ENCODE measurements at regions not wholly inside any gene's neighbourhood (a gene's known extent, or its start where the extent isn't known, plus 50 kb on each side); places are given as distances from the start of the nearest gene placed in this dataset.

DNA sequence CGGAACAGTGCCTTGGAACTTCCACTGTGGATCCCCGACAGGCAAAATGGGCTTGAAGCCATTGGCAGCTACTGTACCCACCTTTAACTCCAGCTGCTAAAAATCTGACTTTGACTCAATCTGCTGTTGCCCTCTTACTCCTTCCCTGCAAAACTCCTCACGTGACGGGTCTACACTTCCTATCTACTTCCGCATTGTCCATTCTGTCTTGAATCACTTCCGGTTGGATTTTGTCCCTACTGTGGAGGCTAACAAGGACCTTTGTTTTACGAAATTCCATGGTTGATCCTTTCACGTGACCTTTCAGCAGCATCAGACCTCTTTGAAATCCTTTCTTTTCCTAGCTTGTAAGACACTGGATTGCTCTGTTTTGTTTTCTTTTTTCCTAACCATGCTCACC lies 268.4 kb downstream of the PRDM2 start:
- no peak for DNase-seq (ENCODE audit: low read depth)

DNA sequence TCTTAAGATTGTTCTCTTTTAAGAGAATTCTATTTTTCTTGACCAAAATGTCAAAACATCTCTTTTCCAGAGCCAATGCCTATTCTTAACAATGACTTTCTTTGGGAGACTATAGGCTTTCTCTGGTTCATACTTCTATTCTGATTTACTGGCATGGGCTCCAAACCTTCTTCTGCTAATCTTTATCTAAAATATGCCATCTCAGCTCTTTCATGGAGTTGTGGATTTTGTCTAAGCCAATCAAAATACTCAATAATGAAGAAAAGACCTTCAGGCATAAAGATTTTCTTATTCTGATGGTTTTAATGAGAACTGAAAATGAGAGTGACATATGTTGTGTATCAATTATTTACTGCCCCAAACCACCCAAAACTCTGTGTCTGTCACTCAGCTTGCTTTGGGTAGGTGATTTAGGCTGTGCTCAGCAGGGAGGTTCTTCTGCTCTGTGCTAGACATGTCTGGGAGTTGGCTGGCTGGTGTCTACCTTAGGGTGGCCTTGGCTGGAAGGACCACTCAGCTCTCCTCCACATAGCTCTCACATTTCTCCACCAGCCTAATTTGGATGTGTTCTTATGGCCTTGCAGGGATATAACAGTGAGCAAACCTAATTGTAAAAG lies 270.8 kb downstream of the PRDM2 start:
- DNase-seq (ENCODE audit: low read depth), result no peak

DNA sequence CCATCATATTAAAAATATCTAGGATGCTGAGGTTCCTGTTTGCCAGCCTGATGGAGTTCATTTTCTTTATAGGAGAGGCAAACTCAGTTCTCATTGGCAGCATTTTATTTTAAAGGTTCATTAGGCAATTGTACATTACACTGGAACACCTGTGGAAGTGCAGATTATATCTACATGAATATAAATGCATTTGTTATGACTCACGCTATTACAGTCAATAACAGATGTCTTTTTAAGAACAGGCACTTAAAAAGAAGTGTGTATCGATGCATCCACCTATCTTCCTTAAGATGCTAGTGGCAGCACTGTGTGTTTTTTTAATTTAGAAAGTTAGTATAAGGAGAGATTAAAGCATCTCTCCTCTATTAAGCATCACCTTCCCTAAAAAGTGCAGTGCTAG lies 276.5 kb downstream of the PRDM2 start:
- no peak for DNase-seq (ENCODE audit: low read depth)

DNA sequence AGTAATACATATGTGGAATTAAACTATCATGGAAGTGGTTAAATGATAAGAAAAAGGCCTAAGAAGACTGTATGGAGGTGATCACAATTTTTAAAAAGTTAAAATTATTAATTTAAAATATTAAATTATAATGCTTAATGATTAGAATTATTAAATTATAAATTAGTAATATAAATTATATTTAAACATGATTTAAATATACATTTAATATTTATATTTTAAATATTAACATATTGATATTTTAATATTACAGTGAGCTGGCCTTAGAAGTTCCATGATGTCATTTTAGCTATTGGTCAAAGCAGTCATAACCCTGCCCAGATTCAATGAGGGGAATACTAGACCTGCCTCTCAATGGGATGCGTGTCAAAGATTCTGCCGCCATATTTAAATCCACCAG lies 281.2 kb downstream of the PRDM2 start:
- DNase-seq (ENCODE audit: low read depth), result no peak

DNA sequence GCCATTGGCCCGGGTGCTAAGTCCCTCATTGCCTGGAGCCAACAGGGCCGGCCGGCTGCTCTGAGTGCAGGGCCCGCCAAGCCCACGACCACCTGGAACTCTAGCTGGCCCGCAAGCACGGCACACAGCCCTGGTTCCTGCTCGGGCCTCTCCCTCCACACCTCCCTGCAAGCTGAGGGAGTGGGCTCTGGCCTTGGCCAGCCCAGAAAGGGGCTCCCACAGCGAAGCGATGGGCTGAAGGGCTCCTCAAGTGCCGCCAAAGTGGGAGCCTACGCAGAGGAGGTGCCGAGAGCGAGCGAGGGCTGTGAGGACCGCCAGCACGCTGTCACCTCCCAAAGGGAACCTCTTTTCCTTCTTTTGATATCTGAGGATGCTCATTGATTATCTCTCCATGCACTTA lies 283.4 kb downstream of the PRDM2 start:
- DNase-seq (ENCODE audit: low read depth), result no peak

DNA sequence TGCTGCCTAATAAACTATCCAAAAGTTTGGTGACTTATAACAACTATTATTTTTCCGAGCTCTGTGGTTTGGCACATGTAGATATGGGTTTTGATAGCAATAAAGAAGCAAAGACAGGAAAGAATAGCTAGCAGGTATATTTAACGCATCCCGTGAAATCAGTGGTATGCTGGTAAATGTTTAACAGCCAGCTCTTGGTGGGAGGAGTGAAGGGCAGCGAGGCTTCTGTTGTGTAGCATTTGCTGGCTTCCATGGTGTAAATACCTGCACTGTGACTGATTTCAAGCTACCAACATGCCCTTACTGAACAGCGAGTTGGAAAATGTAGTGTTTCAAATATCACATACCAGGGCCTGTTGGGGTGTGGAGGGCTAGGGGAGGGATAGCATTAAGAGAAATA lies 291.0 kb downstream of the PRDM2 start:
- no peak for DNase-seq (ENCODE audit: low read depth)

DNA sequence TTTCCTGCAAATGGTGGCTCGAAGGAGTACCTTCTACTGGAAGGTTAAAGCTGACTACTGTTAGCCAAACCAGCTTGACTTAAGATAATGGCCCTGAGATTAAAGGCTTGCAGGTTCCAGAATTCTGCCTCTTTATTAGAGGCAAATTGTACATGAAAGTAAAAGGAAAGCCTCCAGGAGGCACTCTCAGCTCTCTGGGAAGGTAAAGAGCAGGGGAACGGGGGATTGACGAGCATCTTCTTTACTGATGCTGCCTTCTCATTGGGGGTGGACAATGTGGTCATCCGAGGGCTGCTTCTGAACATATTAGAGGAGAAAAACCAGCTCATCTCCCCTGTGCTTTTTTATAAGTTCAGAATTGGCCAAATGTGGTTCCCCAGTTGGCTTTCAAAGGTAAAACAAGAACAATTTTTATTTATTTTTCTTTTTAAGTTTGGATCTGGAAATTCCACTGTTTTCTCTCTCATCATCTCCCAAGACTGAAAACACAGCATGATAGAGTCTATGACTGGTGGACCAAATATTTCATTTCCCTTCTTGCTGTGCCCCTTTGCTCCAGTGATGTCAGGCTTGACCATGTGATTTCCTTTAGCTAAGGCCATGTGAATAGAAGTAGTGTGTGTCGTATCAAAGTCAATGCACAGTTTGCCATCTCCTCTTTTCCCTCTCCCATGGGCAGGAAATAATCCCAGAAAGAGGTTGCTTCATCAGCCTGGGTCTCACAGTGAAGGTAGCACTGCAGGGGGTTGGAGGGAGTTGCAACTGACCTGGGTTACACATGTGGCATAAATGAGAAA lies 292.7 kb downstream of the PRDM2 start:
- DNase-seq (ENCODE audit: low read depth), result no peak

DNA sequence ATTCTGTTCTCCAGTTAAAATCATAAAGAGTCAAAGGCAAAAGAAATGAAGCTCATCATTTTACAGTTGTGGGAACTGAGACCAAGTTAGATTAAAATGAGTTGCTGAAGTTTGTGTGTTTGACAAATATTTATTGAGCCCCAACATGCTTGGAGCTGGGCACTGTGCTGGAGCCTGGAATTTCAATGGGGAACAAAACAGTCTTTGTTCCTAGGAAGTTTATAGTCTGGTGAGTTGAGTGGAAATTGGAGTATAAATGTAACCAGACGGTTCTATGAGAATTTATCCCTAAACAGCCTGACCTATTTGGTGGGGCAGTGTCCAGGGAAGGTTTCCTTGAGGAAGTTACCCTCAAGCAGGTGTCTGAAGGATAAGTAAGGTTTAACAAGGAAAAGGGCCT lies 294.4 kb downstream of the PRDM2 start:
- DNase-seq (ENCODE audit: low read depth), result no peak

DNA sequence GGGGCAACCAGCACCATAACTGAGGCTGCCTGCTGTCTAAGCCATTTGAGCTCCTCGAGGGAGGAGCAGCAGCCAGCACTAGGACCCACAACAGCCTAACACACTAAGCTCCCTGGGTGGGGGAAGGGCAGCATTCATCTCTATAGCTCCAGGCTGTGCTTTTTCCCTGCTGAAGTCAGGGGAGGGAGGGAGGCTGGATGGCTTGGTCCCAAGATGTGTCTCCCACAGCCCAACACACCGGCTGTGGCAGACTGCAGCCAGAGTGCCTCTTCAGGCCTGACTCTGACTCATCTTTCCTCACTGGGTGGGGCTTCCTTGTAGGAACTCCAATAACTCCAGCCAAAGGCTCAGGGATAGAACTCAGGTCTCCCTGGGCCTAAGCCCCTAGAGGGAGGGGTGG lies 296.3 kb downstream of the PRDM2 start:
- no peak for DNase-seq (ENCODE audit: low read depth)

DNA sequence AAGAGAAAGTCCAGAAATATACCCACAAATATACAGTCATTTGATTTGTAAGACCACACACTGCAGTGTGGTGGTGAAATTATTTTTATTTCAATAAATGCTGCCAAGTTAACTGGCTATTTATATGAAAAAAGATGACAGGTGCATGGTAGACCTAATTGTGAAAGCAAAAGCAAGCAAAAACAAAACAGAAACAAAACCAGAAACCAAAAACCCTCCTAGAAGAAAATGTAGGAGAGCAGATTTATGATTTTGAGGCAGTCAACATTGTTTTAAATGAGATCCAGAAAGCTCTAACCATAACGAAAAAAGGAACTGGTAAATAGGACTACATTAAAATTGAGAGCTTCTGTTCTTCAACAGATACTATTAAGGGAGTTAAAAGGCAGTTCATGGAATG lies 303.6 kb downstream of the PRDM2 start:
- DNase-seq (ENCODE audit: low read depth), result no peak

DNA sequence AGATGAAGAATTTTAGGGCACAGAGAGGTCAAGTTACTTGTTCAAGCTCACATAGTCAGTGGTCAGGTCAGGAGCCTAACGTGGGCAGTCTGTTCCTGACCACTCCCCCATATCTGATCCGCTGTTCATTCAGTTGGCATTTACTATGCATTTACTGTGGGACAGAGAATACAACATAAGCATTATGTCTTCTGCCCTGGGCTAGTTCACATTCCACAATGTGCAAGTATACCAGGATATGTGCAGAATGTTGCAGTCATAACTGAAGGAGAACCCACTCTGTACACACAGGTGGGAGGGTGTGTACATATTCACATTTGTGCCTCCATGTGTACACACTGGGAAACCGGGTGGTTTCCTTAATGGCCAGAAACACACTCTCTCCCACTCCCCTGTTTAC lies 309.6 kb downstream of the PRDM2 start:
- DNase-seq (ENCODE audit: low read depth), result no peak

DNA sequence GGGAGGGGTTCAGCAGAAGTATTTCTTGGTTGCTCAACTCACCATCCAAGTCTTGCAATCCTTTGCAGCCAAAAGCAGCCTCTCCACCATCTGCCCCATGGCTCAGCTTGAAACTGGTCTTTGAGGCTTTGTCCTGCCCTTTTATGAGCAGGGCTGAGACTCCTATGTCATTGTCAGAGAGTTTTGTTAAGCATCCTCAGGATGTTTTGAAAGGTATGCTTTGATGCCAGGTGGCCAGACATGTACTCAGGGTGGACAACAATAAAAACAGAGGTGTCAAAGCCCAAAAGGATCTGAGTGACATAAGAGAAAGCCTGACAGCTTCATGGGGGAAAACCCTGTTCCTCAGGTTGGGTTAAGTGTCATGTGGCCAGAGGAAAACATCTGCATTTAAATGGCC lies 310.5 kb downstream of the PRDM2 start:
- DNase-seq (ENCODE audit: low read depth), result no peak

DNA sequence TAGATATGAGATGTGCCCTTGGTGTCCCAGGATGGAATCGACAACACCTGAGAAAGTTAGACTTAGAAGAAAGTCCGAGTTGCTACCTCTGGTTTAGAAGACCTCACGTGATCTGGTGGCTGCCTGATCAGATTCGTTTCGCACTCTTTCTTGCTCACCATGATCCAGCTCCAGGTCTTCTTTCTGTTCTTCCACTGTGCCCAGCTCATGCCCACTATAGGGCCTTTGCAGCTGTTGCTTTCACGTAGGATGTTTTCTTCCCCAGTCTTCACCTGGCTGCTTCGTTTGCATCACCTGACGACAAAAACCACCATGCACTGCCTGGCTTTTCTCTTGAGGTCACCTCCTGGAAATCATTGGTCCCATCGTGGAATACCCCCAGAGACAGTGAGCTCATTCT lies 311.1 kb downstream of the PRDM2 start:
- DNase-seq (ENCODE audit: low read depth), result no peak

DNA sequence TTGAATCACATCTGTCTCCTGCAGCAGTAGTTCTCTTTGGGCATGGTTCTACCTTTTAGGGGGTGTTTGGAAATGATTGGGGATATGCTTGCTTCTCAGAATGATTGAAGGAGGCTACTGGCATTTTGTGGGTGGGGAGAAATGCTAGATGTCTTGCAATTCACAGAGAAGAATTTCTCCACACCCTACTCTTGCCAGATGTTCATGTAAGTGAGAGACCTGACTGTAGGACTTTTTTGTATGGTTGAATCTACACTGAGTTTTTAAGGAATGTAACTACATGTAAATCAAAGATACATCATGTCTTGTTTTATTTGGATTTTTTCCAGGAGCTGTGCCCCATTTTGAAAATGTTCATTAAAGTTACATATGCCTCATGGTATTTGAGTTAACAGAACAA lies 311.9 kb downstream of the PRDM2 start:
- no peak for DNase-seq (ENCODE audit: low read depth)

DNA sequence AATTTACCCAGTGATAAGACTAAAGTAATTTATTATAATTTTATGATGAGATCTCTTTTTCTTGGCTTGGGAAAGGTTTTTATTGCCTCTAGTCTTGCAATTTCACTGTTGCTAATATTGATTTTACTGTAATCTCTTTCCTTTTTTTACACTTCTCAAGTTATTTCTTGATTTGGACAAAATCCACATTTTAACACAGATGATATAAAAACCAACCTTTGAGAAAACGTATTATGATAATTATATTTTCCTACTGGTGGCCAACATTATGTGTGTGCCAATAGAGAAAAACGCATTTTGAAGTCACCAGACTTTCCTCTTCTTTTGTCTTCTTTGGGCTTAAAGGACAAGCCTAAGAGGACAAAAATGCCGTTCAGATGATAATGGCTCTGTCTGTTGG lies 314.9 kb downstream of the PRDM2 start:
- DNase-seq (ENCODE audit: low read depth), result no peak

DNA sequence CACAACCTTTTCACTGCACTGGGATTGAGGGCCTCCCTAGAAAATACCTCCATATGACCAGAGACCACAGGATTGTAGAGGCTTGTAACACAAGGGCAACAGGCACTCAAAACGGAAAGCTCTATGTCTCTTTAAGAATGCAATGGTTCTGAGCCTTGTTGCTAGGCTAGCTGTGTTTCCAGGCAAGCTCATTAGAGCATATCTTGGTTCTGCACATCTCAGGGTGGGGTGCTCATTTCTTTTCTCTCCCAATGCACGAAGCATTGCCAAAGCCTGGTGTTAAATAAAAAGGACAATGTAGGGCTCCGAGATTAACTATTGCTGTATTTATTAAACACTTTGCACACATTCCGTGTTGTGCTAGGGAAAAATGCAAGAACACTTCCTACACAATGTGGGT lies 315.9 kb downstream of the PRDM2 start:
- DNase-seq (ENCODE audit: low read depth), result no peak

DNA sequence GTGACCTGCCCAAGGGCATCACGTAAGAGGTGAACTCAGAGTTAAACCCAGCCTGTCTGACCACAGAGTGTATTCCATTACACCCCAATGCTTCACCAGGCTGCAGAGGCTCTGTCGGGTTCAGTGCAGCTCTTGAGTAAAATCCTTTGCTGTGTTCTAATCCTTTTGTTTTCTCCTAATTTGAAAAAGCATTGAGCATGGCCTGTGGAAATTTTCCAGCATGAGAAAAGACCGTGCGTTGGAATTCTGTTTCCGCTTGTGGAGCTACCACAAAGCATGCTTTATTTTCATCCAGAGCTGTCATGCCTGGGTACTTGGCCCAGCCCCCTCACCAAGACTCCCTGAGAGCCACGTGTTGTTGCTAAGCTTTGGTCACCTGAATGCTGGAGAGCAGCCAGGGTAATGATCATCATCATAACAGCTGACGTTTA lies 317.6 kb downstream of the PRDM2 start:
- no peak for DNase-seq (ENCODE audit: low read depth)

DNA sequence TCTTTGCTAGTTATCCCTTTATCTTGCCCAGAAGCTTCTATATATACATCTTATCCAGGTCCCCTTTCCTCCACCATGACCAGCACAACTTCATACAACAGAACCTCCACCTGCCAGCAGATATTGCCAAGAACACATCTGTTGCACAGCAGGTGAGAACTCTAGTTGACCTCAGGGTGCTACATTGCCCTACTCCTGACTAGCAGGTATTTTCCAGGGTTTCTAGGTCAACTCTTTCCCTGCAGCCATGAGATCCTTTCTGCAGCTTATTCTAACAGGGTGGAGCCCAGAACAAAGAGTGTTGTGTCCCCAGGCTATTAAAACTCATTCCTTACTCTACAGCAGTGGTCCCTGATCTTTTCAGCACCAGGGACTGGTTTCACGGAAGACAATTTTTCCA lies 319.5 kb downstream of the PRDM2 start:
- no peak for DNase-seq (ENCODE audit: low read depth)

DNA sequence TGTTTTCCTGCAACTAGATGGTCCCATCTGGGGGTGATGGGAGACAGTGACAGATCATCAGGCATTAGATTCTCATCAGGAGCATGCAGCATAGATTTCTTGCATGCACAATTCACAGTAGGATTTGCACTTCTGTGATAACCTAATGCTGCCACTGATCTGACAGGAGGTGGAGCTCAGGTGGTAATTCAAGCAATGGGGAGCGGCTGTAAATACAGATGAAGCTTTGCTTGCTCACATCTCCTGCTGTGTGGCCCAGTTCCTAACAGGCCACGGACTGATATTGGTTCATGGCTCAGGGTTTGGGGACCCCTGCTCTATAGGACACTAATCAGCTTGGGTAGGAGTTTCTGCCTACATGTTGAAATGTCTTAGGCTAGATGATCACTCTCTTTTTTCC lies 320.0 kb downstream of the PRDM2 start:
- DNase-seq (ENCODE audit: low read depth), result no peak

DNA sequence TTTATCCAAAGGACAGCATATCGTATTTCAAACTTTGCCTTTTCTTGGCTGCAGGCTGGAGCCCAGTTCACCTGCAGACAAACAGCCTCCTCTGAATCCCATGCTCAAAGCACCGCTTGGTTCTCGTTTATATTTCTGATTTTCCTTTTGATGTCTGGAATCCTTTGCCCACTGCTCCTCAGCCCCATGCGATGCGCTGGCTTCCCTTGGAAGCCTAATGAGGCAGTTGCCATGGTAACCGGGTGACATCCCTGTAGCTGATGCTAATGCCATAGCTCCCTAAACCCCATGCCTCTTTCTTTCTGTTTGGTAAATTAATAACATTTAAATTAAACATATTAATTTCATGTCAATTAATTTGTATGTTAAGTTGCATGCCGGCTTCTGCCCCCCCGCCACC lies 327.1 kb downstream of the PRDM2 start:
- no peak for DNase-seq (ENCODE audit: low read depth)

DNA sequence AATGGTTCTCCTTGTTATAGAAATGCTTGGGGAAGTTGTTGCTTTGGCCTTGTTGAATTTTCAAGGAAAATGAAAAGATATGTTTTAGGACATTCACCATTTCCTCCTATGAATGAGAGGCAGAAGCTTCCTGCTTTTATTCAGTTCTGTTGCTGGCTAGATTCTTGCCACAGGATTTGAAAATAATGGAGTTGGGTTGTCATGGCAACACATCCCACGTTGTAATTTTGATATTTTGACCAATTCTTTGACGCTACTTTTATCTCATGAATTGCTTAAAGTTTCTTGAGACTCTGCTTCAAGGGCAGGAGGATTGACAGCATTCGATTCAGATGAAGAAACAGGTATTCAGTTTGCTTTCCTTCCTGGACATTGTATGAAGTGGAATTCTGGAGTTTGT lies 331.5 kb downstream of the PRDM2 start:
- DNase-seq (ENCODE audit: low read depth), result no peak

DNA sequence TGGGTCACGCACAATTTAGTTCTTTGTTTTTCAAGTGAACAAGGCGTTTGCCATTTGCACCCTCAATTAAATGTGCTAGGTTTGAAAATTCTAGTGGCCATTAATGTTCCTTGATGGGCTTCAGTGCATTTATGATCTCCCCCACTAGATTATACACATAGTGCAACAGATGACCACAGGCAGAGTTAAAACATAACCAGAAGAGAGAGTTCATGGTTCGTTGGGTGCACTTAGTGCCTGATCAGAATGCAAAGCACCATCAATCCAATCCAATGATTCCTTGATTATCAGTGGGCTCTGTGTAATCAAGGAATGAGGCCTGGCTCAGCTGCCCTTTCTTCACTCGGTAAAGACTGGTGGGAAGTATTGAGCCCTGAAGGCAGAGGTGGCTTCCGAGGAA lies 334.5 kb downstream of the PRDM2 start:
- no peak for DNase-seq (ENCODE audit: low read depth)

DNA sequence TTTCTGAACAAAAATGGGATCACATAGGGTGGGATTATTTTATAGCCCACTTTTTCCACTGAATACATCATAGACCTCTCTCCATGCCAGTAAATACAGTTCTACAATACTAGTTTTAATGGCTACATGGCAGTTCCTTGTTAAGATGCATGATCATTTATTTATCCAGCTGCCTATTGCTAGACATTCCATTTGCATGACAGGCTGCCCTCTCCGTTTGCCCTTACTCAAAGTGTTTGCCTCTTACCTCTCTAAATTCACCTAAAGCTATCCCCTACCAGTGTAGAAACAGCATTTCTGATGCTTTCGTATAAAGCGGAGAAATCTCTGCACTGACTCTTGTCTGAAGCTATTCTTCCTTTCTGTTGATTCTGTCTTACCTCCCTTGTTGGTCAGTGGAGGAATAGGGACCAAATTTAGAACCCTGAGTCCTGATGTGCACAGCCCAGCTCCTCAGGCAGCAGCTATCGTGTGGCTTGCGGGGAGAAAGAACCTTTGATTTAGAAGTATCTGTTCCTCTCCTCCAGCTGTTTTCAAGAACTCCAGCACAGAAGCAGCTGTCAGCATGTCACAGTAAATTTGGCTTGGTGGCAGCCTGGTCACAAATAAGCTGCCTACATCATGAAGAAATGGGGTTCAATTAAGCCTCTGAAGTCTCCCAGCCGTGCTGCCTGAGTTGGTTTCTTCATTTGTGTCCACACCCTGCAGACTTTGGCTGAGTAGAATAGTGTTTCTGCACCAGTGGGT lies 337.3 kb downstream of the PRDM2 start:
- no peak for DNase-seq (ENCODE audit: low read depth)

Measured in amniotic epithelial cell (primary cell).